ENCODE measurements at regions not wholly inside any gene's neighbourhood (a gene's known extent, or its start where the extent isn't known, plus 50 kb on each side); places are given as distances from the start of the nearest gene placed in this dataset.
"Not testable (repeated sequence)": the region's sequence is repeated elsewhere in the genome, so short reads cannot be mapped to it uniquely, and the experiment has no call there.

GRCh38 chr6:147961481-147962141 is 381.0 kb upstream of the SASH1 start:
- Histone ChIP-seq H3K27me3 (no peaks in the 10 kb centered on the region), H3K9me3 (no peaks in the 10 kb centered on the region), H3K36me3 (no peaks in the 10 kb centered on the region), H3K4me1 (peaks cover 0 to 18% (median 0%) of the 10 kb centered on the region in 4 donors), H3K27ac (peak overlapping the region in 1 of 4 donors; percentile 25), H3K4me3 (no peak overlapping the region)
- 17 to 21% methylated on average over 2 of the region's 2 CpGs for WGBS, 2 donors
- no peak for DNase-seq (ENCODE audit: low spot score in 2 of 2)
- TF ChIP-seq, protein P1, sequence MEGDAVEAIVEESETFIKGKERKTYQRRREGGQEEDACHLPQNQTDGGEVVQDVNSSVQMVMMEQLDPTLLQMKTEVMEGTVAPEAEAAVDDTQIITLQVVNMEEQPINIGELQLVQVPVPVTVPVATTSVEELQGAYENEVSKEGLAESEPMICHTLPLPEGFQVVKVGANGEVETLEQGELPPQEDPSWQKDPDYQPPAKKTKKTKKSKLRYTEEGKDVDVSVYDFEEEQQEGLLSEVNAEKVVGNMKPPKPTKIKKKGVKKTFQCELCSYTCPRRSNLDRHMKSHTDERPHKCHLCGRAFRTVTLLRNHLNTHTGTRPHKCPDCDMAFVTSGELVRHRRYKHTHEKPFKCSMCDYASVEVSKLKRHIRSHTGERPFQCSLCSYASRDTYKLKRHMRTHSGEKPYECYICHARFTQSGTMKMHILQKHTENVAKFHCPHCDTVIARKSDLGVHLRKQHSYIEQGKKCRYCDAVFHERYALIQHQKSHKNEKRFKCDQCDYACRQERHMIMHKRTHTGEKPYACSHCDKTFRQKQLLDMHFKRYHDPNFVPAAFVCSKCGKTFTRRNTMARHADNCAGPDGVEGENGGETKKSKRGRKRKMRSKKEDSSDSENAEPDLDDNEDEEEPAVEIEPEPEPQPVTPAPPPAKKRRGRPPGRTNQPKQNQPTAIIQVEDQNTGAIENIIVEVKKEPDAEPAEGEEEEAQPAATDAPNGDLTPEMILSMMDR (IDR thresholded peaks at IDR 0.05): no peak
- TF ChIP-seq POLR2A (IDR thresholded peaks at IDR 0.05): no peak
- no peak for TF ChIP-seq EP300 (IDR thresholded peaks at IDR 0.05)

DNA sequence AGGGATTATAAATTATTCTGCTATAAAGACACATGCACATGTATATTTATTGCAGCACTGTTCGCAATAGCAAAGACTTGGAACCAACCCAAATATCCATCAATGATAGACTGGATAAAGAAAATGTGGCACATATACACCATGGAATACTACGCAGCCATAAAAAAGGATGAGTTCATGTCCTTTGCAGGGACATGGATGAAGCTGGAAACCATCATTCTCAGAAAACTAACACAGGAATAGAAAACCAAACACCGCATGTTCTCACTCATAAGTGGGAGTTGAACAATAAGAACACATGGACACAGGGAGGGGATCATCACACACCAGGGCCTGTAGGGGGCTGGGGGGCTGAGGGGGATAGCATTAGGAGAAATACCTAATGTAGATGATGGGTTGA is 377.2 kb upstream of the SASH1 start:
- not testable (repeated sequence) for H3K36me3 ChIP-seq; H3K27ac ChIP-seq; DNase-seq (ENCODE audit: low spot score in 2 of 2); H3K9me3 ChIP-seq; H3K27me3 ChIP-seq; H3K4me3 ChIP-seq
- H3K4me1 ChIP-seq: peaks cover 0 to 14% (median 0%) of the 10 kb centered on the region in 4 donors
- 97 to 98% methylated on average over 3 of the region's 3 CpGs for WGBS, 2 donors

- H3K4me1 ChIP-seq: no peaks in the 10 kb centered on the region
- DNase-seq (ENCODE audit: low spot score in 2 of 2): no peak
- H3K27ac ChIP-seq: no peak overlapping the region
- no peaks in the 10 kb centered on the region for H3K36me3 ChIP-seq
- TF ChIP-seq EP300 (IDR thresholded peaks at IDR 0.05) (no peak), POLR2A (IDR thresholded peaks at IDR 0.05) (no peak)
- TF ChIP-seq, protein P1 (IDR thresholded peaks at IDR 0.05): no peak
- peaks cover 0 to 3% (median 0%) of the 10 kb centered on the region in 4 donors for H3K9me3 ChIP-seq
- H3K4me3 ChIP-seq: no peak overlapping the region
- 67 to 92% methylated on average over 1 of the region's 1 CpG for WGBS, 2 donors
- no peaks in the 10 kb centered on the region for H3K27me3 ChIP-seq
These were observed 371.7 kb upstream of the SASH1 start for GRCh38 chr6:147970970-147971369.

DNA sequence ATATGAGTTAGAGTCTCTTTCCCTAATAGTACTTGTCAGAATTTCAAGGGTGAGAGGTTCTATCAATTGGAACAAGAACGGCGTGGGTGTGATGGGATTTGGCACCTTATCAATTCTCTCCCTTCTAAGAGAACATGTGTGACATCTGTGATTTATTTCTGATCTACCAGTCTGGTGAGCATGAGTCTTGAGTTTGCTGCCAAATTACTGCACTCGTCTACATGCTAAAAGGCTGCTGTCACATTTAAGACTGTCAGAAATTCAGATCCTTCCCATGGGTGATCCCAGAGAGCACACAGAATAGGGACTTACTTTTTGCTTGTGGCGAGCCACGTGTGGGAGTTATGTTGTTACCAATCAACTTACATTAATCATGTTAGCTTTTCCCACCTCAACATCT is 370.2 kb upstream of the SASH1 start:
- H3K9me3 ChIP-seq: peaks cover 0 to 3% (median 0%) of the 10 kb centered on the region in 4 donors
- H3K27me3 ChIP-seq: no peaks in the 10 kb centered on the region
- no peaks in the 10 kb centered on the region for H3K4me1 ChIP-seq
- TF ChIP-seq, protein P1 (IDR thresholded peaks at IDR 0.05): no peak
- TF ChIP-seq POLR2A (IDR thresholded peaks at IDR 0.05): no peak
- TF ChIP-seq EP300 (IDR thresholded peaks at IDR 0.05): no peak
- 41 to 52% methylated on average over 5 of the region's 5 CpGs for WGBS, 2 donors
- DNase-seq (ENCODE audit: low spot score in 2 of 2): no peak
- H3K4me3 ChIP-seq: no peak overlapping the region
- H3K27ac ChIP-seq: no peak overlapping the region
- no peaks in the 10 kb centered on the region for H3K36me3 ChIP-seq

GRCh38 chr6:147973806-147974205 is 368.8 kb upstream of the SASH1 start:
- WGBS, 2 donors: 83 to 91% methylated on average over 5 of the region's 5 CpGs

More at GRCh38 chr6:147973806-147974205, 368.8 kb upstream of the SASH1 start:
- no peak for DNase-seq (ENCODE audit: low spot score in 2 of 2)
- H3K9me3 ChIP-seq: peaks cover 0 to 3% (median 0%) of the 10 kb centered on the region in 4 donors
- H3K27ac ChIP-seq: no peak overlapping the region
- H3K36me3 ChIP-seq: no peaks in the 10 kb centered on the region
- H3K27me3 ChIP-seq: no peaks in the 10 kb centered on the region
- no peak overlapping the region for H3K4me3 ChIP-seq
- no peak for TF ChIP-seq EP300 (IDR thresholded peaks at IDR 0.05)
- TF ChIP-seq POLR2A (IDR thresholded peaks at IDR 0.05): no peak
- TF ChIP-seq, protein P1 (IDR thresholded peaks at IDR 0.05): no peak
- H3K4me1 ChIP-seq: no peaks in the 10 kb centered on the region

Measured in tibial nerve (tissue), 4 donors.